ENCODE measurements at regions not wholly inside any gene's neighbourhood (a gene's known extent, or its start where the extent isn't known, plus 50 kb on each side); places are given as distances from the start of the nearest gene placed in this dataset.

DNA sequence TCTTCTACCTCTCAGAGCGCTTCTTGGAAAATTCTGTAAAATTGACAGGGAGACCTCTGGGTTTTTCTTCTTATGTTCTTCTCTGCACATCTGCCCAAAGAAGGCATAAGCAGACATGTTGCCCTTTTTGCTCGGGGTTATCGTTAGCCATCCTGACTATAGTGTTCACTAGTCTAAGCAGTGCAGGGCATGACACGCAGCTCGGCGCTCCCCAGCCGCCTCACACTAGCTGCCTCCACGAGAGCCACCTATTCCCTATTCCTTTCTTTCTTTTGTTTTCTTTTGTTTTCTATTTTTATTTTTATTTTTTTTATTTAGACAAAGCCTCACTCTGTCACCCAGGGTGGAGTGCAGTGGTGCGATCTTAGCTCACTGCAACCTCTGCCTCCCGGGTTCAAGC is 100.2 kb upstream of the OPRM1 start:
- H3K9me3 Mint-ChIP-seq: peaks cover 8% of the 10 kb centered on the region
- peaks cover 6% of the 10 kb centered on the region for H3K4me1 Mint-ChIP-seq
- H3K36me3 ChIP-seq (ENCODE audit: control insufficient read depth, insufficient read depth, low read length): no peaks in the 10 kb centered on the region
- no peaks in the 10 kb centered on the region for H3K36me3 Mint-ChIP-seq (ENCODE audit: low read depth)
- H3K9me3 ChIP-seq (ENCODE audit: control insufficient read depth, low read length): peaks cover 7% of the 10 kb centered on the region
- H3K9ac ChIP-seq (ENCODE audit: extremely low read depth, low read length, poor library complexity, severe bottlenecking): no peak overlapping the region
- no peak for DNase-seq
- H3K27ac ChIP-seq (ENCODE audit: low read depth, low read length): no peak overlapping the region
- H3K27ac Mint-ChIP-seq: no peak overlapping the region
- H3K27me3 Mint-ChIP-seq (ENCODE audit: insufficient read depth): no peaks in the 10 kb centered on the region
- WGBS, 2 experiments (ENCODE audit: insufficient coverage in 1 of 2, insufficient read length in 1 of 2): 71 to 77% methylated on average over 4 to 10 of the region's 10 CpGs
- H3K4me3 Mint-ChIP-seq: no peak overlapping the region
- TF ChIP-seq CTCF (conservative IDR thresholded peaks at IDR 0.05): no peak
- H3K4me1 ChIP-seq (ENCODE audit: control insufficient read depth, insufficient read depth, low read length): no peaks in the 10 kb centered on the region
- no peaks in the 10 kb centered on the region for H3K27me3 ChIP-seq (ENCODE audit: control insufficient read depth, insufficient read depth, low read length, poor library complexity, severe bottlenecking)
- H3K4me3 ChIP-seq (ENCODE audit: low read length): no peak overlapping the region

GRCh38 chr6:153931431-153931830 is 107.6 kb upstream of the OPRM1 start:
- peaks cover 3% of the 10 kb centered on the region for H3K4me1 Mint-ChIP-seq
- Histone ChIP-seq H3K9me3 (ENCODE audit: control insufficient read depth, low read length) (no peaks in the 10 kb centered on the region), H3K36me3 (ENCODE audit: control insufficient read depth, insufficient read depth, low read length) (no peaks in the 10 kb centered on the region), H3K4me1 (ENCODE audit: control insufficient read depth, insufficient read depth, low read length) (no peaks in the 10 kb centered on the region), H3K9ac (ENCODE audit: extremely low read depth, low read length, poor library complexity, severe bottlenecking) (no peak overlapping the region), H3K27me3 (ENCODE audit: control insufficient read depth, insufficient read depth, low read length, poor library complexity, severe bottlenecking) (no peaks in the 10 kb centered on the region), H3K4me3 (ENCODE audit: low read length) (no peak overlapping the region), H3K27ac (ENCODE audit: low read depth, low read length) (no peak overlapping the region)
- H3K4me3 Mint-ChIP-seq: no peak overlapping the region
- no peak for DNase-seq
- H3K9me3 Mint-ChIP-seq: peaks cover 7% of the 10 kb centered on the region
- no peak for TF ChIP-seq CTCF (conservative IDR thresholded peaks at IDR 0.05)
- 91 to 100% methylated on average over 2 to 3 of the region's 3 CpGs for WGBS, 2 experiments (ENCODE audit: insufficient coverage in 1 of 2, insufficient read length in 1 of 2)
- H3K27ac Mint-ChIP-seq: no peak overlapping the region
- no peaks in the 10 kb centered on the region for H3K27me3 Mint-ChIP-seq (ENCODE audit: insufficient read depth)
- no peaks in the 10 kb centered on the region for H3K36me3 Mint-ChIP-seq (ENCODE audit: low read depth)

DNA sequence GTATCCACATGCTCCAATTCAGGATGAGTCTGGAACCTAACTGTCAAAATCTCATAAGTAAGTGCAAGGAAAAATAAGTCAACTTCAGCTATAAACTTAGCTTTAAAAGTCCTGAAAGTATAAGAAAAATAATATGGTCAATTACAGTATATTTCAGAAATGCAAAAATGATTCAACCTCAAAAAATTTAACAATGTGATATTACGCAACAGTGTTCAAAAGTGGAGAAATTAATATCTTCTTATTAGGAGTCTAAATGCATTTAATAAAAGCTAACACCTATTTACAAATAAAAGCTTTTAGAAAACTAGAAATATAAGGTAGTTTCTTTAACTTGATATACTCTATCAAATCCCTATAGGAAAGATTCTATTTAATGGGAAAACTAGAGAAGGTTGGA is 111.2 kb upstream of the OPRM1 start:
- WGBS, 2 experiments (ENCODE audit: insufficient coverage in 1 of 2, insufficient read length in 1 of 2): no CpG with 5 or more reads among the region's 1 CpG
- H3K27ac Mint-ChIP-seq: no peak overlapping the region
- no peaks in the 10 kb centered on the region for H3K27me3 ChIP-seq (ENCODE audit: control insufficient read depth, insufficient read depth, low read length, poor library complexity, severe bottlenecking)
- TF ChIP-seq CTCF (conservative IDR thresholded peaks at IDR 0.05): no peak
- no peak overlapping the region for H3K27ac ChIP-seq (ENCODE audit: low read depth, low read length)
- DNase-seq: no peak
- no peaks in the 10 kb centered on the region for H3K36me3 ChIP-seq (ENCODE audit: control insufficient read depth, insufficient read depth, low read length)
- no peak overlapping the region for H3K9ac ChIP-seq (ENCODE audit: extremely low read depth, low read length, poor library complexity, severe bottlenecking)
- no peak overlapping the region for H3K4me3 Mint-ChIP-seq
- H3K4me1 Mint-ChIP-seq: peaks cover 20% of the 10 kb centered on the region
- no peaks in the 10 kb centered on the region for H3K4me1 ChIP-seq (ENCODE audit: control insufficient read depth, insufficient read depth, low read length)
- H3K27me3 Mint-ChIP-seq (ENCODE audit: insufficient read depth): no peaks in the 10 kb centered on the region
- no peaks in the 10 kb centered on the region for H3K36me3 Mint-ChIP-seq (ENCODE audit: low read depth)
- H3K4me3 ChIP-seq (ENCODE audit: low read length): no peak overlapping the region
- H3K9me3 ChIP-seq (ENCODE audit: control insufficient read depth, low read length): no peaks in the 10 kb centered on the region
- H3K9me3 Mint-ChIP-seq: peaks cover 5% of the 10 kb centered on the region

All from endodermal cell (in vitro differentiated cells).